ENCODE measurements at regions not wholly inside any gene's neighbourhood (a gene's known extent, or its start where the extent isn't known, plus 50 kb on each side); places are given as distances from the start of the nearest gene placed in this dataset.

- TF ChIP-seq POLR2A (IDR thresholded peaks at IDR 0.05; ENCODE audit: extremely low read depth, insufficient read length) (no peak), CTCF (IDR thresholded peaks at IDR 0.05; ENCODE audit: low read depth, low read length) (no peak), MAX (IDR thresholded peaks at IDR 0.05; ENCODE audit: low read depth, low read length) (no peak), MYC (IDR thresholded peaks at IDR 0.05; ENCODE audit: low read depth, low read length) (no peak)
Measured at GRCh38 chr6:3670356-3670755, 81.2 kb downstream of the PXDC1 start.

Measured in NB4 (cell line).